ENCODE measurements at regions not wholly inside any gene's neighbourhood (a gene's known extent, or its start where the extent isn't known, plus 50 kb on each side); places are given as distances from the start of the nearest gene placed in this dataset.
"Not testable (repeated sequence)": the region's sequence is repeated elsewhere in the genome, so short reads cannot be mapped to it uniquely, and the experiment has no call there.

- 71 to 73% methylated on average over 2 of the region's 2 CpGs for whole genome bisulfite sequencing, 2 donors
- intact Hi-C loops (cut with DNase I): no loop called here
Measured at GRCh38 chr2:185537689-185538088, 200.9 kb upstream of the FSIP2 start.

GRCh38 chr2:185567196-185567595 lies 171.4 kb upstream of the FSIP2 start:
- intact Hi-C loops (cut with DNase I): no loop called here
- Histone ChIP-seq H3K4me1 (no peaks in the 10 kb centered on the region), H3K9me3 (no peaks in the 10 kb centered on the region), H3K27ac (no peak overlapping the region), H3K36me3 (no peaks in the 10 kb centered on the region), H3K27me3 (no peaks in the 10 kb centered on the region), H3K4me3 (no peak overlapping the region)
- DNase-seq: no peak
- 50 to 58% methylated on average over 2 of the region's 2 CpGs for WGBS, 2 donors
- no peak for TF ChIP-seq CTCF (IDR thresholded peaks at IDR 0.05)
- TF ChIP-seq POLR2A (IDR thresholded peaks at IDR 0.05): no peak

More at GRCh38 chr2:185537689-185538088, 200.9 kb upstream of the FSIP2 start:
- no peak for DNase-seq
- Histone ChIP-seq H3K4me1 (no peaks in the 10 kb centered on the region), H3K9me3 (no peaks in the 10 kb centered on the region), H3K27me3 (no peaks in the 10 kb centered on the region), H3K27ac (no peak overlapping the region), H3K4me3 (no peak overlapping the region), H3K36me3 (no peaks in the 10 kb centered on the region)
- TF ChIP-seq CTCF (IDR thresholded peaks at IDR 0.05) (no peak), POLR2A (IDR thresholded peaks at IDR 0.05) (no peak)

- WGBS, 2 donors: 76 to 82% methylated on average over 7 to 8 of the region's 8 CpGs
- H3K27me3 ChIP-seq: no peaks in the 10 kb centered on the region
- no peak overlapping the region for H3K27ac ChIP-seq
- intact Hi-C loops (cut with DNase I): no loop called here
- no peak overlapping the region for H3K4me3 ChIP-seq
- no peaks in the 10 kb centered on the region for H3K36me3 ChIP-seq
- DNase-seq: no peak
- TF ChIP-seq CTCF (IDR thresholded peaks at IDR 0.05): no peak
- no peak for TF ChIP-seq POLR2A (IDR thresholded peaks at IDR 0.05)
- no peaks in the 10 kb centered on the region for H3K4me1 ChIP-seq
- no peaks in the 10 kb centered on the region for H3K9me3 ChIP-seq
Measured at GRCh38 chr2:185567940-185568339, 170.7 kb upstream of the FSIP2 start.

GRCh38 chr2:185578322-185578721 lies 160.3 kb upstream of the FSIP2 start:
- H3K4me1 ChIP-seq: no peaks in the 10 kb centered on the region
- WGBS, 2 donors: 42 to 44% methylated on average over 3 of the region's 3 CpGs
- H3K4me3 ChIP-seq: no peak overlapping the region
- no peak for TF ChIP-seq CTCF (IDR thresholded peaks at IDR 0.05)
- TF ChIP-seq POLR2A (IDR thresholded peaks at IDR 0.05): no peak
- no peak for DNase-seq
- H3K36me3 ChIP-seq: no peaks in the 10 kb centered on the region
- H3K27ac ChIP-seq: no peak overlapping the region
- no peaks in the 10 kb centered on the region for H3K27me3 ChIP-seq
- intact Hi-C loops (cut with DNase I): no loop called here
- H3K9me3 ChIP-seq: no peaks in the 10 kb centered on the region

GRCh38 chr2:185583058-185583816 lies 155.4 kb upstream of the FSIP2 start:
- intact Hi-C loops (cut with DNase I): no loop called here
- H3K36me3 ChIP-seq: no peaks in the 10 kb centered on the region
- H3K4me3 ChIP-seq: no peak overlapping the region
- DNase-seq: no peak
- H3K9me3 ChIP-seq: peaks cover 0 to 12% (median 0%) of the 10 kb centered on the region in 3 donors
- no peaks in the 10 kb centered on the region for H3K27me3 ChIP-seq
- no peak overlapping the region for H3K27ac ChIP-seq
- no peaks in the 10 kb centered on the region for H3K4me1 ChIP-seq
- WGBS, 2 donors: 92 to 100% methylated on average over 1 of the region's 2 CpGs
- TF ChIP-seq POLR2A (IDR thresholded peaks at IDR 0.05): no peak
- no peak for TF ChIP-seq CTCF (IDR thresholded peaks at IDR 0.05)

- H3K4me1 ChIP-seq; DNase-seq; H3K36me3 ChIP-seq; H3K4me3 ChIP-seq; intact Hi-C loops (cut with DNase I); H3K27ac ChIP-seq; H3K27me3 ChIP-seq: not testable (repeated sequence)
- 84 to 89% methylated on average over 5 of the region's 5 CpGs for WGBS, 2 donors
- H3K9me3 ChIP-seq: peaks cover 0 to 12% (median 0%) of the 10 kb centered on the region in 3 donors
Measured at GRCh38 chr2:185585165-185585564, 153.4 kb upstream of the FSIP2 start.

- H3K4me3 ChIP-seq; H3K27me3 ChIP-seq; H3K36me3 ChIP-seq; H3K9me3 ChIP-seq; DNase-seq; H3K4me1 ChIP-seq; H3K27ac ChIP-seq; intact Hi-C loops (cut with DNase I): not testable (repeated sequence)
- WGBS, 2 donors: 90% methylated on average over 8 of the region's 14 CpGs; no CpG with 5 or more reads in 1 of the 2 donors
Measured at GRCh38 chr2:185591276-185591675, 147.3 kb upstream of the FSIP2 start.

Measured in esophagus squamous epithelium (tissue), 5 donors.